ENCODE measurements at regions not wholly inside any gene's neighbourhood (a gene's known extent, or its start where the extent isn't known, plus 50 kb on each side); places are given as distances from the start of the nearest gene placed in this dataset.

DNA sequence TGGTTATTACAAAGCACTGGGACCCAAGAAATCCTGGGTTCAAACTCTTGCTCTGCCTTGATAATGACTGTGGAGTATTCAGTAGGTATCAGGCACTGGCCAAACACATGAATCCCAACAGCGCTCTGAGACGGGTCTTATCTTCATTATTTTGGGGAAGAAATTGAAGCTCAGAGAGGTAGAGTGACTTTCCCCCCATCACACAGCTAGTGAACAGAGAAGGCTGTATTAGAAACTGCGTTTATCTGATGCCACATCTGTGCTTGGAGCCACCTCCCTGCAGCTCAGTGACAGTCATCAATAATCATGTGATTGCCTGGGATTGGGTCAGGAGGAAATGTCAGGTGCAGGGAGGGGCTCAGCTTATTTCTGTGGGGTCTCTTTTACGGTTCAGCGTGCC is 225.4 kb upstream of the LHX5 start:
- DNase-seq (ENCODE audit: low read depth in 1 of 2, low spot score in 1 of 2) = no peak
- H3K27me3 ChIP-seq (ENCODE audit: insufficient read depth, poor library complexity, severe bottlenecking) = no peaks in the 10 kb centered on the region
- H3K4me3 ChIP-seq (replicated peaks; ENCODE audit: insufficient read depth, low read length) = no peak overlapping the region
- no peak overlapping the region for H3K27ac ChIP-seq (replicated peaks)
- TF ChIP-seq, protein P1, sequence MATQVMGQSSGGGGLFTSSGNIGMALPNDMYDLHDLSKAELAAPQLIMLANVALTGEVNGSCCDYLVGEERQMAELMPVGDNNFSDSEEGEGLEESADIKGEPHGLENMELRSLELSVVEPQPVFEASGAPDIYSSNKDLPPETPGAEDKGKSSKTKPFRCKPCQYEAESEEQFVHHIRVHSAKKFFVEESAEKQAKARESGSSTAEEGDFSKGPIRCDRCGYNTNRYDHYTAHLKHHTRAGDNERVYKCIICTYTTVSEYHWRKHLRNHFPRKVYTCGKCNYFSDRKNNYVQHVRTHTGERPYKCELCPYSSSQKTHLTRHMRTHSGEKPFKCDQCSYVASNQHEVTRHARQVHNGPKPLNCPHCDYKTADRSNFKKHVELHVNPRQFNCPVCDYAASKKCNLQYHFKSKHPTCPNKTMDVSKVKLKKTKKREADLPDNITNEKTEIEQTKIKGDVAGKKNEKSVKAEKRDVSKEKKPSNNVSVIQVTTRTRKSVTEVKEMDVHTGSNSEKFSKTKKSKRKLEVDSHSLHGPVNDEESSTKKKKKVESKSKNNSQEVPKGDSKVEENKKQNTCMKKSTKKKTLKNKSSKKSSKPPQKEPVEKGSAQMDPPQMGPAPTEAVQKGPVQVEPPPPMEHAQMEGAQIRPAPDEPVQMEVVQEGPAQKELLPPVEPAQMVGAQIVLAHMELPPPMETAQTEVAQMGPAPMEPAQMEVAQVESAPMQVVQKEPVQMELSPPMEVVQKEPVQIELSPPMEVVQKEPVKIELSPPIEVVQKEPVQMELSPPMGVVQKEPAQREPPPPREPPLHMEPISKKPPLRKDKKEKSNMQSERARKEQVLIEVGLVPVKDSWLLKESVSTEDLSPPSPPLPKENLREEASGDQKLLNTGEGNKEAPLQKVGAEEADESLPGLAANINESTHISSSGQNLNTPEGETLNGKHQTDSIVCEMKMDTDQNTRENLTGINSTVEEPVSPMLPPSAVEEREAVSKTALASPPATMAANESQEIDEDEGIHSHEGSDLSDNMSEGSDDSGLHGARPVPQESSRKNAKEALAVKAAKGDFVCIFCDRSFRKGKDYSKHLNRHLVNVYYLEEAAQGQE (IDR thresholded peaks at IDR 0.05; ENCODE audit: insufficient replicate concordance, low read depth) = no peak
- TF ChIP-seq GABPA (IDR thresholded peaks at IDR 0.05; ENCODE audit: low read depth) (no peak), SPI1 (IDR thresholded peaks at IDR 0.05; ENCODE audit: borderline replicate concordance, low read depth) (no peak), POLR2AphosphoS5 (IDR thresholded peaks at IDR 0.05; ENCODE audit: low read depth) (no peak)
- TF ChIP-seq, protein P2, sequence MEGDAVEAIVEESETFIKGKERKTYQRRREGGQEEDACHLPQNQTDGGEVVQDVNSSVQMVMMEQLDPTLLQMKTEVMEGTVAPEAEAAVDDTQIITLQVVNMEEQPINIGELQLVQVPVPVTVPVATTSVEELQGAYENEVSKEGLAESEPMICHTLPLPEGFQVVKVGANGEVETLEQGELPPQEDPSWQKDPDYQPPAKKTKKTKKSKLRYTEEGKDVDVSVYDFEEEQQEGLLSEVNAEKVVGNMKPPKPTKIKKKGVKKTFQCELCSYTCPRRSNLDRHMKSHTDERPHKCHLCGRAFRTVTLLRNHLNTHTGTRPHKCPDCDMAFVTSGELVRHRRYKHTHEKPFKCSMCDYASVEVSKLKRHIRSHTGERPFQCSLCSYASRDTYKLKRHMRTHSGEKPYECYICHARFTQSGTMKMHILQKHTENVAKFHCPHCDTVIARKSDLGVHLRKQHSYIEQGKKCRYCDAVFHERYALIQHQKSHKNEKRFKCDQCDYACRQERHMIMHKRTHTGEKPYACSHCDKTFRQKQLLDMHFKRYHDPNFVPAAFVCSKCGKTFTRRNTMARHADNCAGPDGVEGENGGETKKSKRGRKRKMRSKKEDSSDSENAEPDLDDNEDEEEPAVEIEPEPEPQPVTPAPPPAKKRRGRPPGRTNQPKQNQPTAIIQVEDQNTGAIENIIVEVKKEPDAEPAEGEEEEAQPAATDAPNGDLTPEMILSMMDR (IDR thresholded peaks at IDR 0.05; ENCODE audit: insufficient read depth, low read length) = no peak

DNA sequence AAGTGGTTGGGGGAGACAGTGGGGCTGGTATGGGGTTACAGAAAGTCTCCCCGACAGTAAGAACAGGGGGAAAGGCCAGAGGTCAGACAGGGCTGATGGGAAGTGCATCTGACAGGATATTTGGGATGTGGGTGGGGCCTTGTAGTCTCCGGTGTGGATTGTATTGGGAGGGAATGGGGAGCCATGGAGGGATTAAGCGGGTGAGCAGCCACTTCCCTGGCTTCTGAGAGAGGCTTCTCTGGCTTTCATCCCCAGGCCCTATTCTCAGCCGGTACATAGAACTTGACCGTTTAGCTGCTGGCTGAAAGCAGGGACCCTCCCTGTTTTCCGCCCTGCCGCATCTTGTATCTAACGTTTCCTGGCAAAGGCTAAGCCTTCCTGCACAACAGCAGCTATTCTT is 222.0 kb upstream of the LHX5 start:
- DNase-seq (ENCODE audit: low read depth in 1 of 2, low spot score in 1 of 2) = no peak
- Histone ChIP-seq H3K27ac (replicated peaks) (no peak overlapping the region), H3K4me3 (replicated peaks; ENCODE audit: insufficient read depth, low read length) (no peak overlapping the region), H3K27me3 (ENCODE audit: insufficient read depth, poor library complexity, severe bottlenecking) (no peaks in the 10 kb centered on the region)
- TF ChIP-seq, protein P1 (IDR thresholded peaks at IDR 0.05; ENCODE audit: insufficient replicate concordance, low read depth) = no peak
- TF ChIP-seq, protein P2 (IDR thresholded peaks at IDR 0.05; ENCODE audit: insufficient read depth, low read length) = no peak
- TF ChIP-seq POLR2AphosphoS5 (IDR thresholded peaks at IDR 0.05; ENCODE audit: low read depth) (no peak), SPI1 (IDR thresholded peaks at IDR 0.05; ENCODE audit: borderline replicate concordance, low read depth) (no peak), GABPA (IDR thresholded peaks at IDR 0.05; ENCODE audit: low read depth) (no peak)

DNA sequence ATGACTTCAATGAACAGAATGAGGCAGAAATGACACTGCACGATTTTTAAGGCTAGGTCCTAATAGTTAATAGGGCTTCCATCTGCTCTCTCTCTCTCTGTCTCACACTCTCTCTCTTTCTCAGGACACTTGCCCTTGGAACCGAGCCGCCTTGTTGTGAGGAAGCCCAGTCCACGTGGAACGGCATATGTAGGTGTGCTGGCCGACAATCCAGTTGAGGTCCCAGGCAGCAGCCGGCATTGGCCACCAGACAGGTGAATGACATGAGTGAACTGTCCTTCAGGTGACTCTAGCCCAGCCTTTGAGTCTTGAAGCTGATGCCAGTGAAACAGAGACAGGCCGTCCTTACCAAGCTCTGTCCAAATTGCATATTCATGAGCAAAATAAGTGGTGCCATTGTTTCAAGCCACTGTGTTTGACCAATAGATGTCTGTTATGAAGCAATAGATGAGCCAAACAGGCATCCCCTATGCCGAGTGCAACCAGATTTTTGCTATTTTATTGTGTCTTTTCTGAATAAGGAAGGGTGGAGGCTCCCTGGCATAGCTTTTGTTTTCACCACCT is 217.5 kb upstream of the LHX5 start:
- DNase-seq (ENCODE audit: low read depth in 1 of 2, low spot score in 1 of 2) = no peak
- Histone ChIP-seq H3K27ac (replicated peaks) (no peak overlapping the region), H3K27me3 (ENCODE audit: insufficient read depth, poor library complexity, severe bottlenecking) (no peaks in the 10 kb centered on the region), H3K4me3 (replicated peaks; ENCODE audit: insufficient read depth, low read length) (no peak overlapping the region)
- TF ChIP-seq, protein P2 (IDR thresholded peaks at IDR 0.05; ENCODE audit: insufficient read depth, low read length) = no peak
- TF ChIP-seq SPI1 (IDR thresholded peaks at IDR 0.05; ENCODE audit: borderline replicate concordance, low read depth) (no peak), POLR2AphosphoS5 (IDR thresholded peaks at IDR 0.05; ENCODE audit: low read depth) (no peak), GABPA (IDR thresholded peaks at IDR 0.05; ENCODE audit: low read depth) (no peak)
- TF ChIP-seq, protein P1 (IDR thresholded peaks at IDR 0.05; ENCODE audit: insufficient replicate concordance, low read depth) = no peak

Data from HL-60 (cell line).